Central memory CD4-positive, alpha-beta T cell (primary cell): ENCODE measurements at regions not wholly inside any gene's neighbourhood (a gene's known extent, or its start where the extent isn't known, plus 50 kb on each side); places are given as distances from the start of the nearest gene placed in this dataset.
"Not testable (repeated sequence)": the region's sequence is repeated elsewhere in the genome, so short reads cannot be mapped to it uniquely, and the experiment has no call there.

Source experiments
- DNase-seq: peaks from one replicate; pipeline ENCODE4 v3.0.0; 2022

GRCh38 chr7:4527988-4528636 lies 154.0 kb upstream of the FOXK1 start:
- no peak for DNase-seq

GRCh38 chr7:4531236-4531635 lies 150.9 kb upstream of the FOXK1 start:
- no peak for DNase-seq

GRCh38 chr7:4533339-4533738 lies 148.8 kb upstream of the FOXK1 start:
- DNase-seq = not testable (repeated sequence)

DNA sequence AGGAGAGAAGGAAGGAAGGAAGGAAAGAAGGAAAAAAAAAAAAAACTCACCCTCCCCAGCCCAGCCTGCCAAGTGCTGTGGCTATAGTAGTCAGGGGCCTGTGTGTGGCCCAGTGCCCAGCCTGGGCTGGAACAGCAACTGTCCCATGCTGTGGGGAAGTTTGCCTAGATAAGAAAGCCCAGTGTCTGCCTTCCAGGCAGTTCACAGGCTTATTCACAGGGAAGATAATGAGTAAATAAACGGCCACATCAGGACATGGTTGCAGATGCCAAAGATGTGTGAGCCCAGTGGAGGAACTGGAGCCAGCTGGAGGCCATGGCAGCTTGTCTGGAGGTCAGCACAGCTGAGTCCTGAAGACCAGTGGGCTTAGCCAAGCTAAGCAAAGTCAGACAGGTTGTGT lies 132.4 kb upstream of the FOXK1 start:
- no peak for DNase-seq

DNA sequence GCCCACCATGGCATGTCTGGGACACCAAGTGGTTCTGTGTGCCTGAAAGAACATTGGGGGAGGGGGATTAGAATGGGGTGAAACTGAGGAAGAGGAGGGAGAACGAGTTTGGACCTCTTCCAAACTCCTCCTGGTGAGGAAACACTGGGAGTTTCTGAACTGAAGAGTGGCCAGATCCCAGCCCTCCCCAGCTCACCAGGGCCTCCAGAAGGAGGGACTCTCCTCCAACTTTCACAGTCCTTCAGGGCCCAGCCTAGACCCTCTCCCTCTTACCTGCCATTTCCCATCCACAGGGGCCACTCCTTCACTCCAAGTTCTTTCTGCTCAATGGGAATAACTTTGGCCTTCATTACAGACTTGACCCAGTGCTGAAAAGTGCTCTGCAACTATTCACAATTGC lies 132.0 kb upstream of the FOXK1 start:
- no peak for DNase-seq

GRCh38 chr7:4552985-4553384 lies 129.1 kb upstream of the FOXK1 start:
- DNase-seq = no peak

- no peak for DNase-seq
These were observed 125.0 kb upstream of the FOXK1 start for GRCh38 chr7:4556868-4557793.

- no peak for DNase-seq
These were observed 120.3 kb upstream of the FOXK1 start for GRCh38 chr7:4561795-4562194.

DNA sequence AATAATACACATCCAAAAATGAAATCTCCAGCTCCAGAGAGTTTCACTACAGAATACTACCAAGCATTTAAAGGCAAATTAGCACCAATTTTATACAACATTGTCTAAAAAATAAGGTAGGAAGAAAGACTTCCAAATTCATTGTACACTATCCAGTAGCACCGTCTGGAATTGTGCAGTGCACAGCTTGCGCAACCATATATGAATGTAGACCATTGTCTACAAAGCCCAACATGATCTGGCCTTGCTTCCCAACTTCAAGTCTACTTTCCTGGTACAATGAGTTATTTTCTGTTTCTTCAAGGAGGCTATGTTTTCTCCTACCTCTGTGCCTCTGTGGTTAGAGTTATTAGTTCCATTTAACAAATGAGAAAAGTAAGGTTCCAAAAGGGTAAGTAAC lies 115.4 kb upstream of the FOXK1 start:
- no peak for DNase-seq

- no peak for DNase-seq
These were observed 107.2 kb upstream of the FOXK1 start for GRCh38 chr7:4574851-4575250.

DNA sequence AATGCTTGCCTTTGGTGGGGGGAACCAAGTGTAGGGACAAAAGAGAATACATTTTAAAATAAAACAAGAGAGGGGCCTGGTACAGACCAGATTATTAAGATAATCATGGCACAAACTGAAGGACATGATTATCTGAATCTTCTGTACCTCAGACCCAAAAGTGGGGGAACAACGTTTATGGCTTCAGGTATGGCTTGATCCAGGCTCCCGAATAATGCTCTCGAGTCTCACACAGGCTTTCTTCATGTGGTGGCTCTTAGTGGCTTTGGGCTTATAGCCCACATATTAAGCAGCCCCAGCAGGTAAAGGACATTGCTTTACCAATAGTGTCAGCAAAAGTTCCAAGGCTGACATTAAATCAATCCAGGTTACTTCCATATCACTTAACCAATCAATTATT lies 106.8 kb upstream of the FOXK1 start:
- no peak for DNase-seq

- DNase-seq = no peak
These were observed 78.9 kb upstream of the FOXK1 start for GRCh38 chr7:4602905-4603842.

DNA sequence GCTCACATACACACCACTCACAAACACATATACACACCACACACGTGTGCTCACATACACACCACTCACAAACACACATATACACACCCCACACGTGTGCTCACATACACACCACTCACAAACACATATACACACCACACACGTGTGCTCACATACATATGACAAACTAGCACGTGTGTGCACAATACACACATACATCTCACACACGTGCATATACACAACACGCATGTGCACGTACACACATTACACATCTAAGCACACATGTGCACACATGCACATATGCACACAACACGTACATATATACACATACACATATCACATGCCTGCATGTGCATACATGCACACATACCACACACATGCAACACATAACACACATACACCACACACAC lies 78.3 kb upstream of the FOXK1 start:
- no peak for DNase-seq

- no peak for DNase-seq
These were observed 77.6 kb upstream of the FOXK1 start for GRCh38 chr7:4604456-4604940.

DNA sequence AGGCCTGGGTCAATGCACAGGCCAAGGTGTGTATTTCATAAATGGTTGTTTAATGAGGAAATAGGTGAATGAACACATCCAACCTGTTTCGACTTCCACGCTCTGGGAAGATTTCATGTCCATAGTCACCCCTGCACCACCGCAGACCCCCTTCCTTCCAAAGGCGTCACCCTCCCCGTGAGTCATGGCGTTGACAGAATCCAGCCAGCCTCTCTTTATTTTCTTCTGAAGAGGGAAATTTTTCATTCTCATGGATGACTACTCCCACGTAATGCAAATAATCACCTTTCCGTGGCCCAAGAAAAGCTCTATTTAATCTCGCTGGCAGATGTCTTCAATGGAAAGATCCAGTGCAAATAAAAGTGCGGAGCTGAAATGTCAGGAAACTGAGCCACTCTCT lies 75.3 kb upstream of the FOXK1 start:
- DNase-seq = no peak

- DNase-seq = no peak
These were observed 74.8 kb upstream of the FOXK1 start for GRCh38 chr7:4607311-4607729.

- DNase-seq = not testable (repeated sequence)
These were observed 72.5 kb upstream of the FOXK1 start for GRCh38 chr7:4609576-4609975.

- peak; percentile 62 for DNase-seq
These were observed 71.2 kb upstream of the FOXK1 start for GRCh38 chr7:4610768-4611467.

DNA sequence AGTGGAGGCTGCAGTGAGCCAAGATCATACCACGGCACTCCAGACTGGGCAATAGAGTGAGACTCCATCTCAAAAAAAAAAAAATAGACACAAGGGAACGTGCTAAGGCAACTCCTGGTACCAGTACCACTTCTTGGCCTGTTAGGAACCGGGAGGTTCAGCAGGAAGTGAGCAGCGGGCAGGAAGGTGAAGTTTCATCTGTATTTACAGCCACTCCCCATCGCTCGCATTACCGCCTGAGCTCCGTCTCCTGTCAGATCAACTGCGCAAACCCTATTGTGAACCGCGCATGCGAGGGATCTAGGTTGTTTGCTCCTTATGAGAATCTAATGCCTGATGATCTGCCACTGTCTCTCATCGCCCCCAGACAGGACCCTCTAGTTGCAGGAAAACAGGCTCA lies 69.9 kb upstream of the FOXK1 start:
- DNase-seq = no peak

DNA sequence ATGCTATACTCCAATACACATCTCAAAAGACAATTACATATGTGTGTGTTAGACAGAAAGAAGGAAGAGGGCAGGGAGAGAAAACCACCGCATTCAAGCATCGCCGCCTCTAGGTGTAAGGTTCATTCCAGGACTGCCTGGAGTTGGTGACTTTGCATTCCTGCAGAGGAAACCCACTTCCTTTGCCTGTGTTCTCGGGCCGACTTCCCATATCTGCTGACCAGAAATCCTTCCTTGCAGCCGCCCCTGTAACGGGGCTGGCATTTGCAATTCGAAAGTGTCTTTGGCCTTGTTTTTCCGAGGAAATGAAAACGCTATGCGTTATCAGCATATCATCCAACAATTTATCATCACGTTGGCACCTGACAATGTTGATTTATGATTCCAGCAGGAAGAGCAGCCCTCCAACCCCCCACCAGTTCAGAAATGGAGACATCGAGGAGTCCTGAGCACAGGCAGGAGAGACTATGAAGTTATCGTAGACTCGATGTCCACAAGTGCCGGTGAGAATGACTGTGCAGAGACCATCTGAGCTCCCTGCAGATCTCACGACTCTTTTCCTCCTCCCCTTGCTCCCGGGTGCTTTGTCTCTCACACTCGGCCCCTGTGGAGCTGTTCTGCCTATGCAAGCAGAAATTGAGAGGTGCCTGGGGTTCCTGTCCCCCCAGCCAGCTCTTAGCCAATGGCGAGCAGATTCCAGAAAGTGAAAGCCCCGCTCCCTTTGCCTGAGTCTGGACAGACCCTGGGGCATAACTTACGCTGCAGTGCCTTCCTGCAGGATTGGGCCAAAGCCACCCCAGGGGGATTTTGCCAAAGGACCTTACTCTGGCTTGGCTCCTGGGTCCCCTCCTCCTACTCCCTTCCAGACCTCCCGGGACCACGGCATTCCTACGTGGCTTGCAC lies 68.9 kb upstream of the FOXK1 start:
- DNase-seq = no peak

DNA sequence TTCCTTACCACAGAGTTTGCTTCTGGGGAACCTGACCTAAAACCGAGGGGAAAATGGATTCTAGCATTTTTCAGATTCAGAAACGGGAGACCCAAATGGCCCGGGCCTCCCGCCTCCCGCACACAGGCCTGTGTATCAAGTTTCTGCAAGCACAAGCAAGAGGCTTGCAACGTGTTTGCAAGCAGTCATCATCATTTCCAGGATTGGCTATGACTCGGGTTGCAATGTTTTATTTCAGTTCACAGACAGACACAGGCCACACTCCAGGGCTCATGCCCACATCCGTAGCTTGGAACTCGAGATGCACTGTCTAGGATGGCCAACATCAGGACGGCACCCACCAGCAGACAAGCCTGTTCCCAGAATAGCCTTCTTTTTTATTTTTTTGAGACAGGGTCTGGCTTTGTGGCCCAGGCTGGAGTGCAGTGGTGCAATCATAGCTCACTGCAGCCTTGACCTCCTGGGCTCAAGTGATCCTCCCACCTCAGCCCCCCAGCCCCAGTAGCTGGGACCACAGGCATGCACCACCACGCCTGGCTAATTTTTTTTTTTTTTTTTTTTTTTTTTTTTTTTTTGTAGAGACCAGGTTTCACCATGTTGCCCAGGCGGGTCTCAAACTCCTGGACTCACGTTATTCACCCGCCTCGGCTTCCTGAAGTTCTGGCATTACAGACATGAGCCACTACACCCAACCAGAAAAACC lies 68.1 kb upstream of the FOXK1 start:
- DNase-seq = no peak
